PFSK-1 (cell line): ENCODE measurements at regions not wholly inside any gene's neighbourhood (a gene's known extent, or its start where the extent isn't known, plus 50 kb on each side); places are given as distances from the start of the nearest gene placed in this dataset.

Experiments used
- REST ChIP-seq, 2 experiments: IDR thresholded peaks; 2 replicates each; pipeline versions ENCODE4 v1.6.1 to v1.8.0; 2011 to 2012; ENCODE audit warnings: low read depth in 2 of 2, low read length in 2 of 2, control low read depth in 1 of 2, inconsistent platforms in 1 of 2, mild to moderate bottlenecking in 1 of 2, moderate library complexity in 1 of 2; ENCODE audit not compliant: insufficient read depth in 1 of 2
- SIN3A ChIP-seq: IDR thresholded peaks from 2 replicates; pipeline ENCODE4 v1.6.1; 2012; ENCODE audit warnings: mild to moderate bottlenecking, low read length, moderate library complexity, borderline replicate concordance; ENCODE audit not compliant: insufficient read depth
- TAF1 ChIP-seq: IDR thresholded peaks from 2 replicates; pipeline ENCODE4 v1.6.1; 2012; ENCODE audit warnings: low read length, control low read depth, borderline replicate concordance; ENCODE audit not compliant: insufficient read depth

- TF ChIP-seq REST (IDR thresholded peaks at IDR 0.05; ENCODE audit: insufficient read depth in 1 of 2, low read depth in 2 of 2, low read length in 2 of 2): no peak
- TF ChIP-seq TAF1: no peak
- no peak for TF ChIP-seq SIN3A
Measured at GRCh38 chr2:236797411-236797810, 227.8 kb downstream of the ACKR3 start.
